Adipocyte (in vitro differentiated cells): ENCODE measurements at regions not wholly inside any gene's neighbourhood (a gene's known extent, or its start where the extent isn't known, plus 50 kb on each side); places are given as distances from the start of the nearest gene placed in this dataset.

ENCODE experiments used
- DNase-seq: peaks from one replicate; pipeline ENCODE4 v3.0.0-alpha.2; 2015; ENCODE audit warnings: low read depth
- H3K27me3 ChIP-seq: replicated peaks from 2 replicates; pipeline ENCODE4 v1.7.0; 2013; ENCODE audit warnings: mild to moderate bottlenecking, low read length, moderate library complexity; ENCODE audit not compliant: control insufficient read depth, insufficient read depth
- H3K36me3 ChIP-seq: 2 replicates; pipeline ENCODE4 v1.7.0; 2013; ENCODE audit warnings: low read length, mild to moderate bottlenecking, moderate library complexity; ENCODE audit not compliant: control insufficient read depth, insufficient read depth, severe bottlenecking
- H3K4me1 ChIP-seq: 2 replicates; pipeline ENCODE4 v1.7.0; 2013; ENCODE audit warnings: mild to moderate bottlenecking, low read length, moderate library complexity; ENCODE audit not compliant: control insufficient read depth, insufficient read depth
- H3K4me3 ChIP-seq: 2 replicates; pipeline ENCODE4 v1.7.0; 2013; ENCODE audit warnings: mild to moderate bottlenecking, low read length, moderate library complexity
- H3K9ac ChIP-seq: 2 replicates; pipeline ENCODE4 v1.7.0; 2013; ENCODE audit warnings: mild to moderate bottlenecking, low read length, moderate library complexity
- H3K9me3 ChIP-seq: 2 replicates; pipeline ENCODE4 v1.7.0; 2013; ENCODE audit warnings: mild to moderate bottlenecking, low read length, moderate library complexity; ENCODE audit not compliant: control insufficient read depth

DNA sequence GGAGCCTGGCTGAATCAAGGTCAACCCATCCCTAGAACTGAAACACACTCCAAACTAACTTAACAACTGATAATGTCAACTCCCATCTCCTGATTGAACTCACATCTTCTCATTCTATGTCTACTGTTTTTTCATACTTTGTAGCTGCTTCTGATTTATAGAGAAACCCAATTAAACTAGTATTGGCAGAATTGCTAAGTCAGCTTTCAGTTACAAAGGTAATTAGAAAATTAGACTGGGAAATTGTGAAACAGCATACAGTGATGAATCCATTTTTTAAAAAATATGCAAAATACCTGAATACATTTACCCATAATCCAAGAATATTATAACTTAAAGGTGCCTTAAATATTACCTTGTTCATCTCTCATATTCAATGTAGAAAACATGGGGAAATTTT lies 535.2 kb upstream of the CLINT1 start:
- H3K9ac ChIP-seq: no peak overlapping the region
- no peaks in the 10 kb centered on the region for H3K36me3 ChIP-seq
- H3K9me3 ChIP-seq: no peaks in the 10 kb centered on the region
- no peak overlapping the region for H3K4me3 ChIP-seq
- DNase-seq: no peak
- H3K27me3 ChIP-seq: no peaks in the 10 kb centered on the region
- H3K4me1 ChIP-seq: no peaks in the 10 kb centered on the region

DNA sequence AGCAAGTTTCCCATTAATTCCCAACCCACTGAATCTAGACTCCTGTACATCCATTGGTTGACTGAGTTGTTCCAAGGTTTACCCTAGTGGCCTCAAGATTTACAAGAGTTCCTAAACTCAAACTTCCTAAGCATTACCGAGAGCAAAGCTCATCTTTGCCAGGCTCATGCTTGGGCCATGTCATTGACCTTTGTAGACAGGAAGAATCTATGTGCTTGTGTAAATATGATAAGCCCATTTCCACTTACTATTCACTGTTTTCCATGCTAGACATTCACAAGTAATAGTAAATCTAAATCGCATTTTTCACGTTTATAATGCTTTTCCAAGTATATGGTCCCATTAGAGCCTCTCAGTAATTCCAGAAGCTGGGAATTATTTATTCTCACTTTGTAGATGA lies 534.5 kb upstream of the CLINT1 start:
- H3K4me3 ChIP-seq: no peak overlapping the region
- no peak for DNase-seq
- no peaks in the 10 kb centered on the region for H3K27me3 ChIP-seq
- H3K36me3 ChIP-seq: no peaks in the 10 kb centered on the region
- no peaks in the 10 kb centered on the region for H3K9me3 ChIP-seq
- H3K9ac ChIP-seq: no peak overlapping the region
- no peaks in the 10 kb centered on the region for H3K4me1 ChIP-seq

- Histone ChIP-seq H3K9ac (no peak overlapping the region), H3K9me3 (no peaks in the 10 kb centered on the region), H3K27me3 (no peaks in the 10 kb centered on the region), H3K4me3 (no peak overlapping the region), H3K4me1 (no peaks in the 10 kb centered on the region), H3K36me3 (no peaks in the 10 kb centered on the region)
- DNase-seq: no peak
These were observed 533.8 kb upstream of the CLINT1 start for GRCh38 chr5:158392753-158393152.

DNA sequence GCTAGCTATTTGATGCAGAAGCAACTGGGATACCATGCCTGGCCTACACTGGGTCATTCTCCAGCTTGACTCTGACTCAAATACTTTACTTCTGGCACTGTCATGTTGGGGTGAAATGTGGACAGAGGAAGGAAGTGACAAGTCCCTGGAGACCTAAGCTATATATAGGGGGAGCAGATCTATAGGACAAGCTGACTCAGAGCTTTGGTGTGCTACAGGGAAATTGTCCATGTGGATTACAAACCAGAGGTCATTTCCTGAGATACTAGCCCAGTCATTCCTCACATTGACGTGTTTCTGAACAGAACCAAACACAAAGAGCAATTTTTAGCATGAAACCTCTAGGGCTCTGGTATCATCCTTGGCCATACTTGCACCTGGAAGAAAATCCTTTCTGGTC lies 531.6 kb upstream of the CLINT1 start:
- no peaks in the 10 kb centered on the region for H3K36me3 ChIP-seq
- H3K4me3 ChIP-seq: no peak overlapping the region
- no peaks in the 10 kb centered on the region for H3K27me3 ChIP-seq
- peaks cover 2% of the 10 kb centered on the region for H3K4me1 ChIP-seq
- no peak overlapping the region for H3K9ac ChIP-seq
- peak; percentile 18 for DNase-seq
- H3K9me3 ChIP-seq: no peaks in the 10 kb centered on the region

- Histone ChIP-seq H3K9ac (no peak overlapping the region), H3K27me3 (no peaks in the 10 kb centered on the region), H3K36me3 (no peaks in the 10 kb centered on the region), H3K4me3 (no peak overlapping the region), H3K9me3 (no peaks in the 10 kb centered on the region), H3K4me1 (peaks cover 6% of the 10 kb centered on the region)
- DNase-seq: no peak
These were observed 530.8 kb upstream of the CLINT1 start for GRCh38 chr5:158389786-158390185.

- Histone ChIP-seq H3K27me3 (no peaks in the 10 kb centered on the region), H3K4me3 (no peak overlapping the region), H3K9me3 (no peaks in the 10 kb centered on the region), H3K9ac (no peak overlapping the region), H3K4me1 (peaks cover 22% of the 10 kb centered on the region), H3K36me3 (no peaks in the 10 kb centered on the region)
- no peak for DNase-seq
These were observed 529.1 kb upstream of the CLINT1 start for GRCh38 chr5:158388021-158388420.

GRCh38 chr5:158387499-158387898 lies 528.6 kb upstream of the CLINT1 start:
- DNase-seq: no peak

DNA sequence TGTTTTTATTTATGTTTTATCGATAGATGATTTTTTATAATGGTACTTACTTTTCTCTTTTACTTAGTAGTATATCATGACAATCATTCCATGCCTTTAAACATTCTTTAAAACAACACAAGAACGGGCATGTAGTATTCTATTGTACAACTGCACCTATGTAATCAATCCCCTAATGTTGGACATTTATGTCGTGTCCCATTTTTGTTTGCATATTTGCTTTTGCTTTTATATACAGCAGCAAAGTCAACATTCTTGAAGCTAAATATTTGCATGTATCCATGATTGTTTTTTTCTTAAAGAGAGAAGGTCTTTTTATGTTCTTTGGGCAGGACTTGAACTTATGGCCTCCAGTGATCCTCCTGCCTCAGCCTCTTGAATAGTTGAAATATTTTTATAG lies 527.0 kb upstream of the CLINT1 start:
- Histone ChIP-seq H3K27me3 (no peaks in the 10 kb centered on the region), H3K36me3 (no peaks in the 10 kb centered on the region), H3K4me3 (no peak overlapping the region), H3K9me3 (no peaks in the 10 kb centered on the region), H3K4me1 (peaks cover 38% of the 10 kb centered on the region), H3K9ac (peak overlapping the region; percentile 65)
- DNase-seq: no peak

More at GRCh38 chr5:158387499-158387898, 528.6 kb upstream of the CLINT1 start:
- H3K36me3 ChIP-seq: no peaks in the 10 kb centered on the region
- no peak overlapping the region for H3K4me3 ChIP-seq
- H3K9me3 ChIP-seq: no peaks in the 10 kb centered on the region
- peaks cover 27% of the 10 kb centered on the region for H3K4me1 ChIP-seq
- H3K9ac ChIP-seq: no peak overlapping the region
- H3K27me3 ChIP-seq: no peaks in the 10 kb centered on the region

DNA sequence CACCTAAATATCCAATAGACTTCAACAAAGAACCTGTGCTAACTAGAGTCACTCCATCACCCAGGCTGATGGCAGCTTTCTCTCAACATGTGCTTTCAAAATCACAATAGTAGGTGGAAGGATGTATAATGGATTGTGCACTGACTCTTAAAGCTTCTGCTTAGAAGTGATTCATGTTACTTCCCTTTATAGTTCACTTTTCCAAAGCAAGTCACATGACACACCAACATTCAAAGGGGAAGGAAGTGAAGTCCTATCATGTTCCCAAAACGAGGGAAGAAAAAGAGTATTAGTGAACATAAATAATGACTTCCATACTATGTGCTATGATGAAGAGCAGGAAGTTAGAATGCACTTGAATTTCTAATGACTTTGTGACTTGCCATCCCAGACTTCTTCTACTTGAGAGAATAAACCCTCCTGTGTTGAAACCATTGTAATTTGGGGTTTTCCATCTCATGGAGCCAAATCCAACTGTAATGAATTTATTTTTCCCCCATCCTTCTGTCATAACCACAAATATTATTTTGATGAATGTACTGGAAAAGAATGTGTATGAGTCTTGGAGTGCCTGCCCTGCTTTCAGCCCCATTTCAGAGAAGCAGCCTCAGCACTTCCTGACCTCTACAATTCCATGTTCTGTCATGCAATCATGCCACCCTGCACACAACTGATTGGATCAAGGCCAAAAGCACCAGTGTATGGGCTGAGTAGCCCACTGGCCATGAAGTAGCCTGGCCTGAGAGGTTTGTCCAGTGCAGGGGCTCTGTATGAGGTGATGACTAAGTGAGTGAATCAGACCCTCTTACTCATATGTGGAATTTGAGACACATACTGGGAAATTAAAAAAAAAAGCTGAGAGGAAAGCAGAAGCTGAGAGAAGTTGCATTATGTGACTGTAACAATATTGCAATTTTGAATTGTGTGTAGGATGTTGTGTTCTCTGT lies 525.9 kb upstream of the CLINT1 start:
- DNase-seq: peak; percentile 91
- Histone ChIP-seq H3K9me3 (no peaks in the 10 kb centered on the region), H3K4me1 (peaks cover 38% of the 10 kb centered on the region), H3K36me3 (no peaks in the 10 kb centered on the region), H3K4me3 (peak overlapping the region; percentile 9), H3K27me3 (no peaks in the 10 kb centered on the region), H3K9ac (peak overlapping the region; percentile 65)

DNA sequence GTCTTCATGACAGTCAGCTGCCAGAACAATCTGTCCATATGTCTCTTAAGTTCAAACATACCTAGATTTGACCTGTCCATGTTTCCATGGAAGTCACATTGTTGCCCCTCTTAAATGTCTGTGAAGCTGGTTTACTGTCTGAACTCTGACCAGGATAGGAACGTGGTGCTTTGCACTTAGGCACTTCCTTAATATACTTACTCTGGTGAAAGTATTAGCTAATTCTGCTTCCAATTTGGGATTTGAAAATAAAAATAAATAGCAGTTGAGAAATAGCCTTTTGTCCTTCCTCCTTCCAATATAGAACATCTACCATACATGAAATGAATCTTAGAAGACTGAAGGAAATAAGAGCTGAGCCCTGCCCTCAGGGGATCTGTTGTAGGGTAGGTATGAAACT lies 524.5 kb upstream of the CLINT1 start:
- peak; percentile 7 for DNase-seq
- H3K27me3 ChIP-seq: no peaks in the 10 kb centered on the region
- peak overlapping the region; percentile 69 for H3K9ac ChIP-seq
- no peaks in the 10 kb centered on the region for H3K36me3 ChIP-seq
- H3K4me3 ChIP-seq: no peak overlapping the region
- H3K4me1 ChIP-seq: peaks cover 38% of the 10 kb centered on the region
- H3K9me3 ChIP-seq: no peaks in the 10 kb centered on the region

- Histone ChIP-seq H3K27me3 (no peaks in the 10 kb centered on the region), H3K9me3 (peaks cover 4% of the 10 kb centered on the region), H3K36me3 (no peaks in the 10 kb centered on the region), H3K4me1 (peaks cover 38% of the 10 kb centered on the region), H3K9ac (peak overlapping the region; percentile 69), H3K4me3 (no peak overlapping the region)
- DNase-seq: peak; percentile 97
These were observed 523.5 kb upstream of the CLINT1 start for GRCh38 chr5:158382473-158382872.
